Astrocyte (in vitro differentiated cells and primary cell): ENCODE measurements at regions not wholly inside any gene's neighbourhood (a gene's known extent, or its start where the extent isn't known, plus 50 kb on each side); places are given as distances from the start of the nearest gene placed in this dataset.

ENCODE experiments used
- DNase-seq: peaks from one replicate; pipeline ENCODE4 v3.0.0-alpha.2; 2010; ENCODE audit warnings: low read depth
- FAIRE-seq: peaks from 2 replicates; lab custom pipeline; 2011; peaks lifted over from hg19 to GRCh38; lab: Jason Lieb, UNC
- H2AFZ ChIP-seq: 2 replicates; pipeline ENCODE4 v1.6.0; 2012; ENCODE audit warnings: low read depth, low read length, inconsistent platforms
- H3K27ac ChIP-seq: 2 replicates; pipeline ENCODE4 v1.5.1; 2011; ENCODE audit warnings: low read depth, low read length, inconsistent platforms
- H3K27me3 ChIP-seq: 2 replicates; pipeline ENCODE4 v1.6.0; 2011; ENCODE audit warnings: low read length, inconsistent platforms; ENCODE audit not compliant: insufficient read depth
- H3K36me3 ChIP-seq: 2 replicates; pipeline ENCODE4 v1.5.1; 2011; ENCODE audit warnings: low read length, inconsistent platforms; ENCODE audit not compliant: insufficient read depth
- H3K4me1 ChIP-seq: 2 replicates; pipeline ENCODE4 v1.5.1; 2011; ENCODE audit warnings: low read length, inconsistent platforms; ENCODE audit not compliant: insufficient read depth
- H3K4me2 ChIP-seq: 2 replicates; pipeline ENCODE4 v1.6.0; 2012; ENCODE audit warnings: low read length, inconsistent platforms
- H3K4me3 ChIP-seq: 2 replicates; pipeline ENCODE4 v1.5.1; 2011; ENCODE audit warnings: low read depth, mild to moderate bottlenecking, low read length, inconsistent platforms; ENCODE audit not compliant: insufficient read depth
- H3K79me2 ChIP-seq: 2 replicates; pipeline ENCODE4 v1.6.0; 2012; ENCODE audit warnings: mild to moderate bottlenecking, low read length, inconsistent platforms; ENCODE audit not compliant: insufficient read depth
- H3K9ac ChIP-seq: 2 replicates; pipeline ENCODE4 v1.6.0; 2012; ENCODE audit warnings: mild to moderate bottlenecking, low read length, inconsistent platforms
- H3K9me3 ChIP-seq: 2 replicates; pipeline ENCODE4 v1.5.1; 2012; ENCODE audit warnings: low read depth, mild to moderate bottlenecking, low read length, inconsistent platforms; ENCODE audit not compliant: insufficient read depth
- H4K20me1 ChIP-seq: 2 replicates; pipeline ENCODE4 v1.6.0; 2012; ENCODE audit warnings: low read length, inconsistent platforms; ENCODE audit not compliant: insufficient read depth
- H3K27ac Mint-ChIP-seq: one replicate; pipeline ENCODE4 v1.8.0; 2021; ENCODE audit warnings: mild to moderate bottlenecking, mixed read lengths; ENCODE audit not compliant: unreplicated experiment
- H3K27me3 Mint-ChIP-seq: one replicate; pipeline ENCODE4 v1.8.0; 2021; ENCODE audit warnings: low read depth, mixed read lengths; ENCODE audit not compliant: unreplicated experiment
- H3K36me3 Mint-ChIP-seq: one replicate; pipeline ENCODE4 v1.8.0; 2021; ENCODE audit warnings: low read depth, mixed read lengths; ENCODE audit not compliant: unreplicated experiment
- H3K4me1 Mint-ChIP-seq: one replicate; pipeline ENCODE4 v1.8.0; 2021; ENCODE audit warnings: low read depth, mixed read lengths; ENCODE audit not compliant: unreplicated experiment
- H3K4me3 Mint-ChIP-seq: one replicate; pipeline ENCODE4 v1.8.0; 2021; ENCODE audit warnings: mild to moderate bottlenecking, moderate library complexity, mixed read lengths; ENCODE audit not compliant: unreplicated experiment
- H3K9me3 Mint-ChIP-seq: one replicate; pipeline ENCODE4 v1.8.0; 2021; ENCODE audit warnings: mild to moderate bottlenecking, mixed read lengths; ENCODE audit not compliant: unreplicated experiment
- EZH2 ChIP-seq: IDR thresholded peaks from 2 replicates; pipeline ENCODE4 v1.6.1; 2012; ENCODE audit warnings: mild to moderate bottlenecking, low read length, inconsistent platforms; ENCODE audit not compliant: insufficient read depth
- TF ChIP-seq, protein P1 (sequence below): IDR thresholded peaks from 2 replicates; pipeline ENCODE4 v1.5.1; 2011; ENCODE audit warnings: low read depth, mild to moderate bottlenecking, inconsistent platforms, low read length, moderate library complexity; ENCODE audit not compliant: insufficient read depth

DNA sequence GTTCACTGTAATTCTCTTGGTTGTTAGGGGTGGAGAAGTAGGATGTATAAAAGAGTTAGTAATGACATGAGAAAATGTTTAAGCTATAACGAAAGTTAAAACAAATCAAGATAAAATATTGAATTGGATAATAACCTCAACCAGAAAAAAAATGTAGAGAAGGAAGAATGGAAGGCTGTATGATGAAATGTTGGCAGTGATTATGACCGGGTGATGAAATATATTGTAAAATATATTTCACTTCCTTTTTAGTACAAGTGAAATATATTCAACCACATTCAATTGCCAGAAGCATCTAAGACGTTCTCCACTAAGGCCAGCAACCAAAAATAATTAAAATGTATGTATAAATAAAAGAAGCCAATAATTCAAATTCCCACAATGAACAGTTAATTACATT, 309.3 kb upstream of the FGF13 start:
- Histone ChIP-seq H2AFZ (no peak overlapping the region), H3K36me3 (no peaks in the 10 kb centered on the region), H3K9me3 (no peaks in the 10 kb centered on the region), H3K27me3 (no peaks in the 10 kb centered on the region), H3K4me3 (no peak overlapping the region), H3K4me1 (no peaks in the 10 kb centered on the region), H3K9ac (no peak overlapping the region), H3K79me2 (no peaks in the 10 kb centered on the region), H4K20me1 (no peaks in the 10 kb centered on the region), H3K27ac (no peak overlapping the region), H3K4me2 (no peak overlapping the region)
- no peak for TF ChIP-seq EZH2
- TF ChIP-seq, protein P1, sequence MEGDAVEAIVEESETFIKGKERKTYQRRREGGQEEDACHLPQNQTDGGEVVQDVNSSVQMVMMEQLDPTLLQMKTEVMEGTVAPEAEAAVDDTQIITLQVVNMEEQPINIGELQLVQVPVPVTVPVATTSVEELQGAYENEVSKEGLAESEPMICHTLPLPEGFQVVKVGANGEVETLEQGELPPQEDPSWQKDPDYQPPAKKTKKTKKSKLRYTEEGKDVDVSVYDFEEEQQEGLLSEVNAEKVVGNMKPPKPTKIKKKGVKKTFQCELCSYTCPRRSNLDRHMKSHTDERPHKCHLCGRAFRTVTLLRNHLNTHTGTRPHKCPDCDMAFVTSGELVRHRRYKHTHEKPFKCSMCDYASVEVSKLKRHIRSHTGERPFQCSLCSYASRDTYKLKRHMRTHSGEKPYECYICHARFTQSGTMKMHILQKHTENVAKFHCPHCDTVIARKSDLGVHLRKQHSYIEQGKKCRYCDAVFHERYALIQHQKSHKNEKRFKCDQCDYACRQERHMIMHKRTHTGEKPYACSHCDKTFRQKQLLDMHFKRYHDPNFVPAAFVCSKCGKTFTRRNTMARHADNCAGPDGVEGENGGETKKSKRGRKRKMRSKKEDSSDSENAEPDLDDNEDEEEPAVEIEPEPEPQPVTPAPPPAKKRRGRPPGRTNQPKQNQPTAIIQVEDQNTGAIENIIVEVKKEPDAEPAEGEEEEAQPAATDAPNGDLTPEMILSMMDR, result no peak
- FAIRE-seq, result no peak
- Mint-ChIP-seq H3K27me3 (no peaks in the 10 kb centered on the region), H3K36me3 (no peaks in the 10 kb centered on the region), H3K4me1 (no peaks in the 10 kb centered on the region), H3K27ac (no peak overlapping the region), H3K9me3 (peaks cover 3% of the 10 kb centered on the region), H3K4me3 (no peak overlapping the region)
- DNase-seq, result no peak

DNA sequence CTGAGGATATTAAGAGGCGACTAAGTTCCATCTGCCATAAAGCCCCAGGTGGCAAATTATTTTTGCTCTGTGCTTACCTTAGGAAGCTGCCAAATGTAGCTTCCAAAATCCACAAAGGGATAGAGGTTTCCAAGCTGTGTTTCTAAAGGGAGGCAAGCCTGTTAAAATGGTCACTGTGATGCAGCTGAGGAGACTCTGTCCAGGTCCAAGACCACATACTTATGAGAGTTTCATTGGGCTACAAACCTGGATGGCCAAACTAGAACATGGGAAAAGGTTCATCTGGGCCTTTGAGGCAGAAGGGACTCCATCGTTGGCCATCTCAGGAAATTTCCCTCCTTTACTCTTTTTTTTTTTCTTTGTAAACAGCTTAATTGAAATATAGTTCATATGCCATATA, 306.9 kb upstream of the FGF13 start:
- no peaks in the 10 kb centered on the region for H3K36me3 Mint-ChIP-seq
- TF ChIP-seq, protein P1, result no peak
- no peak for TF ChIP-seq EZH2
- Histone ChIP-seq H3K9ac (no peak overlapping the region), H3K4me1 (no peaks in the 10 kb centered on the region), H3K4me2 (no peak overlapping the region), H3K79me2 (no peaks in the 10 kb centered on the region), H3K36me3 (no peaks in the 10 kb centered on the region), H4K20me1 (no peaks in the 10 kb centered on the region), H3K27ac (no peak overlapping the region), H3K4me3 (no peak overlapping the region), H3K27me3 (no peaks in the 10 kb centered on the region), H2AFZ (no peak overlapping the region), H3K9me3 (no peaks in the 10 kb centered on the region)
- H3K9me3 Mint-ChIP-seq, result peaks cover 5% of the 10 kb centered on the region
- no peaks in the 10 kb centered on the region for H3K4me1 Mint-ChIP-seq
- H3K4me3 Mint-ChIP-seq, result no peak overlapping the region
- FAIRE-seq (no peak), DNase-seq (no peak)
- H3K27ac Mint-ChIP-seq, result no peak overlapping the region
- H3K27me3 Mint-ChIP-seq, result no peaks in the 10 kb centered on the region

DNA sequence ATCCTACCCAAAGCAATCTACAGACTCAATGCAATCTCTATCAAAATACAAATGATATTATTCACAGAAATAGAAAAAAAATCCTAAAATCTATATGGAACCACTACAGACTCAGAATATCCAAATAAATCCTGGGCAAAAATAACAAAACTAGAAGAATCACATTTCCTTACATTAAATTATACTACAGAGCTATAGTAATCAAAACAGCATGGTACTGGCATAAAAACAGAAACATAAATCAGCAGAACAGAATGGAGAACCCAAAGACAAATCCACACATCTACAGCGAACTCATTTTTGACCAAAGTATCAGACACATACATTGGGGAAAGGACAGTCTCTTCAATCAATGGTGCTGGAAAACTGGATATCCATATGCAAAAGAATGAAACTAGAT, 304.1 kb upstream of the FGF13 start:
- FAIRE-seq (peak; percentile 85), DNase-seq (no peak)
- Histone ChIP-seq H2AFZ (no peak overlapping the region), H3K9me3 (no peaks in the 10 kb centered on the region), H3K79me2 (no peaks in the 10 kb centered on the region), H3K4me2 (no peak overlapping the region), H3K36me3 (no peaks in the 10 kb centered on the region), H4K20me1 (no peaks in the 10 kb centered on the region), H3K27me3 (no peaks in the 10 kb centered on the region), H3K4me3 (no peak overlapping the region), H3K4me1 (no peaks in the 10 kb centered on the region), H3K9ac (no peak overlapping the region), H3K27ac (no peak overlapping the region)
- H3K4me1 Mint-ChIP-seq, result no peaks in the 10 kb centered on the region
- no peaks in the 10 kb centered on the region for H3K36me3 Mint-ChIP-seq
- no peak overlapping the region for H3K27ac Mint-ChIP-seq
- H3K27me3 Mint-ChIP-seq, result no peaks in the 10 kb centered on the region
- H3K9me3 Mint-ChIP-seq, result peaks cover 5% of the 10 kb centered on the region
- no peak overlapping the region for H3K4me3 Mint-ChIP-seq
- TF ChIP-seq EZH2, result no peak
- TF ChIP-seq, protein P1, result no peak
